ENCODE measurements at regions not wholly inside any gene's neighbourhood (a gene's known extent, or its start where the extent isn't known, plus 50 kb on each side); places are given as distances from the start of the nearest gene placed in this dataset.

DNA sequence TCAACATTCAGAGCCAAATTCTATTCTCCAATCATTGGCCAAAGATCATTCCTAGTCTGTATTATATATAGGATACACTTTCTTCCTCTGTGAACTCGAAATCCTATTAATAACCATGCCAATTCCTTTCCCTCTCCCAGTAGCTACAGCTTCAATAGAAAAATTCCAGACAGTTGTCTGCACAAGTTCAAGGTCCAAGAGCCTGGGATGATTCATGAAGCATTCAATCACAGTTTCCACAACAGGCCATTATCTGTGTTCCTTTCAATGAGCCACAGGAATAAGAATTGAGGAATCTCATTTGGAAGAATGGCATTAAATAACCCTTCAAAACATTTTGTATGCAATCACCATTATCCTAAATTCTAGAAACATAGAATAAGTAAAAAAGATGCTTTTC is 437.4 kb downstream of the RMST start:
- Histone ChIP-seq H3K9me3 (replicated peaks; ENCODE audit: control insufficient read depth, insufficient read depth, low read depth, low read length) (no peaks in the 10 kb centered on the region), H3K4me2 (ENCODE audit: insufficient read depth, low read length) (no peak overlapping the region), H3K4me3 (no peak overlapping the region), H3K4me1 (replicated peaks in 1 of 2; ENCODE audit: control insufficient read depth in 2 of 2, insufficient read depth in 2 of 2, low read length in 2 of 2) (no peaks in the 10 kb centered on the region), H3K27ac (ENCODE audit: extremely low read depth, low read depth, low read length) (no peak overlapping the region), H3K9me1 (ENCODE audit: control insufficient read depth, insufficient read depth, low read length) (no peaks in the 10 kb centered on the region), H4K20me1 (replicated peaks; ENCODE audit: control insufficient read depth, insufficient read depth, low read length) (no peaks in the 10 kb centered on the region), H3K36me3 (ENCODE audit: control insufficient read depth, insufficient read depth, low read length) (no peaks in the 10 kb centered on the region), H2AFZ (ENCODE audit: low read depth, low read length) (no peak overlapping the region), H3K27me3 (ENCODE audit: control insufficient read depth in 2 of 2, insufficient read depth in 2 of 2, low read length in 2 of 2) (no peaks in the 10 kb centered on the region), H3K9ac (ENCODE audit: insufficient read depth in 1 of 2, low read depth in 2 of 2, low read length in 2 of 2) (no peak overlapping the region), H3K79me2 (ENCODE audit: control insufficient read depth, insufficient read depth, low read length) (no peaks in the 10 kb centered on the region)
- FAIRE-seq (no peak), ATAC-seq (no peak), DNase-seq (ENCODE audit: extremely low read depth in 1 of 4, low spot score in 3 of 4) (no peak)
- no TSS peak for BruUV-seq (replicated peaks)
- in situ Hi-C loops (cut with MboI) (no loop called here), intact Hi-C loops (cut with micrococcal nuclease) (no loop called here)
- POLR2A ChIA-PET, result interaction anchor here (0.6 kb wide), 1 partner anchor 79 kb away, joined by 3 read pairs; no protein-coding TSS in a partner anchor
- WGBS (ENCODE audit: insufficient coverage, low coverage, missing lambda C conversion rate), result 0% methylated on average over 1 of the region's 1 CpG
- CTCF ChIA-PET (ENCODE audit: low intra/inter-chr PET ratio), result no interaction called here
- no peak for TF ChIP-seq PREB (CRISPR knock-in tag; IDR thresholded peaks at IDR 0.05)
- TF ChIP-seq ZNF583 (CRISPR knock-in tag; IDR thresholded peaks at IDR 0.05), result no peak
- TF ChIP-seq NR4A1 (CRISPR knock-in tag; IDR thresholded peaks at IDR 0.05), result no peak
- no peak for TF ChIP-seq NR4A1 (tag; IDR thresholded peaks at IDR 0.05)
- TF ChIP-seq ZNF445 (CRISPR knock-in tag; IDR thresholded peaks at IDR 0.05; ENCODE audit: low read depth), result no peak
- no peak for TF ChIP-seq ADNP (tag; IDR thresholded peaks at IDR 0.05)
- TF ChIP-seq FUS (optimal IDR thresholded peaks at IDR 0.05; ENCODE audit: low read depth, low read length), result no peak
- no peak for TF ChIP-seq PHB2 (IDR thresholded peaks at IDR 0.05; ENCODE audit: low read depth)
- TF ChIP-seq, protein P1, sequence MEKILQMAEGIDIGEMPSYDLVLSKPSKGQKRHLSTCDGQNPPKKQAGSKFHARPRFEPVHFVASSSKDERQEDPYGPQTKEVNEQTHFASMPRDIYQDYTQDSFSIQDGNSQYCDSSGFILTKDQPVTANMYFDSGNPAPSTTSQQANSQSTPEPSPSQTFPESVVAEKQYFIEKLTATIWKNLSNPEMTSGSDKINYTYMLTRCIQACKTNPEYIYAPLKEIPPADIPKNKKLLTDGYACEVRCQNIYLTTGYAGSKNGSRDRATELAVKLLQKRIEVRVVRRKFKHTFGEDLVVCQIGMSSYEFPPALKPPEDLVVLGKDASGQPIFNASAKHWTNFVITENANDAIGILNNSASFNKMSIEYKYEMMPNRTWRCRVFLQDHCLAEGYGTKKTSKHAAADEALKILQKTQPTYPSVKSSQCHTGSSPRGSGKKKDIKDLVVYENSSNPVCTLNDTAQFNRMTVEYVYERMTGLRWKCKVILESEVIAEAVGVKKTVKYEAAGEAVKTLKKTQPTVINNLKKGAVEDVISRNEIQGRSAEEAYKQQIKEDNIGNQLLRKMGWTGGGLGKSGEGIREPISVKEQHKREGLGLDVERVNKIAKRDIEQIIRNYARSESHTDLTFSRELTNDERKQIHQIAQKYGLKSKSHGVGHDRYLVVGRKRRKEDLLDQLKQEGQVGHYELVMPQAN (IDR thresholded peaks at IDR 0.05; ENCODE audit: borderline replicate concordance), result no peak
- no peak for TF ChIP-seq ETV1 (tag; conservative IDR thresholded peaks at IDR 0.05; ENCODE audit: low read depth)
- TF ChIP-seq, protein P2, sequence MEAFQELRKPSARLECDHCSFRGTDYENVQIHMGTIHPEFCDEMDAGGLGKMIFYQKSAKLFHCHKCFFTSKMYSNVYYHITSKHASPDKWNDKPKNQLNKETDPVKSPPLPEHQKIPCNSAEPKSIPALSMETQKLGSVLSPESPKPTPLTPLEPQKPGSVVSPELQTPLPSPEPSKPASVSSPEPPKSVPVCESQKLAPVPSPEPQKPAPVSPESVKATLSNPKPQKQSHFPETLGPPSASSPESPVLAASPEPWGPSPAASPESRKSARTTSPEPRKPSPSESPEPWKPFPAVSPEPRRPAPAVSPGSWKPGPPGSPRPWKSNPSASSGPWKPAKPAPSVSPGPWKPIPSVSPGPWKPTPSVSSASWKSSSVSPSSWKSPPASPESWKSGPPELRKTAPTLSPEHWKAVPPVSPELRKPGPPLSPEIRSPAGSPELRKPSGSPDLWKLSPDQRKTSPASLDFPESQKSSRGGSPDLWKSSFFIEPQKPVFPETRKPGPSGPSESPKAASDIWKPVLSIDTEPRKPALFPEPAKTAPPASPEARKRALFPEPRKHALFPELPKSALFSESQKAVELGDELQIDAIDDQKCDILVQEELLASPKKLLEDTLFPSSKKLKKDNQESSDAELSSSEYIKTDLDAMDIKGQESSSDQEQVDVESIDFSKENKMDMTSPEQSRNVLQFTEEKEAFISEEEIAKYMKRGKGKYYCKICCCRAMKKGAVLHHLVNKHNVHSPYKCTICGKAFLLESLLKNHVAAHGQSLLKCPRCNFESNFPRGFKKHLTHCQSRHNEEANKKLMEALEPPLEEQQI (IDR thresholded peaks at IDR 0.05), result no peak
- no peak for TF ChIP-seq SMAD3 (CRISPR knock-in tag; conservative IDR thresholded peaks at IDR 0.05)

Data from K562 (cell line).